Lung (tissue), 11 donors: ENCODE measurements at regions not wholly inside any gene's neighbourhood (a gene's known extent, or its start where the extent isn't known, plus 50 kb on each side); places are given as distances from the start of the nearest gene placed in this dataset.

Experiments used
- ATAC-seq: fragments of 200-7000 bp; cut with Tn5 transposase; one replicate; pipeline ENCODE4 v1.9.1; 2020; ENCODE audit warnings: moderate number of reproducible peaks; ENCODE audit not compliant: insufficient read depth, low FRiP score
- DNase-seq, 3 donors: peaks; one replicate each; pipeline ENCODE4 v3.0.0-alpha.2; 2013 to 2017
- H3K27ac ChIP-seq, 2 donors: one replicate each; pipeline ENCODE4 v1.5.1; 2013; ENCODE audit warnings: mild to moderate bottlenecking in 2 of 2, moderate library complexity in 2 of 2, control low read depth in 1 of 2, inconsistent platforms in 1 of 2, low read depth in 1 of 2, low read length in 1 of 2
- H3K27me3 ChIP-seq, 3 donors: one replicate each; pipeline ENCODE4 v1.5.1; 2013; ENCODE audit warnings: low read length in 2 of 3; ENCODE audit not compliant: control insufficient read depth in 3 of 3, insufficient read depth in 3 of 3
- H3K36me3 ChIP-seq, 4 donors: one replicate each; pipeline ENCODE4 v1.5.1; 2013; ENCODE audit warnings: low read length in 4 of 4, mild to moderate bottlenecking in 1 of 4, moderate library complexity in 1 of 4; ENCODE audit not compliant: control insufficient read depth in 4 of 4, insufficient read depth in 4 of 4
- H3K4me1 ChIP-seq, 5 donors: one replicate each; pipeline ENCODE4 v1.5.1; 2013; ENCODE audit warnings: low read length in 5 of 5, mild to moderate bottlenecking in 2 of 5, moderate library complexity in 1 of 5; ENCODE audit not compliant: control insufficient read depth in 5 of 5, insufficient read depth in 5 of 5
- H3K4me3 ChIP-seq: one replicate; pipeline ENCODE4 v1.5.1; 2013; ENCODE audit warnings: mild to moderate bottlenecking, control low read depth, moderate library complexity
- H3K9ac ChIP-seq, 2 donors: one replicate each; pipeline ENCODE4 v1.5.1; 2013; ENCODE audit warnings: low read length in 2 of 2, control low read depth in 1 of 2; ENCODE audit not compliant: insufficient read depth in 1 of 2
- H3K9me3 ChIP-seq, 4 donors: one replicate each; pipeline ENCODE4 v1.5.1; 2013; ENCODE audit warnings: low read length in 3 of 4, mild to moderate bottlenecking in 1 of 4, moderate library complexity in 1 of 4; ENCODE audit not compliant: control insufficient read depth in 4 of 4, insufficient read depth in 3 of 4
- WGBS, 2 donors: extraction: QIAGEN DNeasy Blood & Tissue Kit; methylation state at CpG; one replicate each; pipeline ENCODE4 v1.1.7; 2013; 5-methylcytosine and 5-hydroxymethylcytosine counted together
- TF ChIP-seq, protein P1 (sequence below): IDR thresholded peaks from 2 replicates; pipeline ENCODE4 v1.5.1; 2012; ENCODE audit warnings: mild to moderate bottlenecking; ENCODE audit errors: control extremely low read depth, extremely low read depth
- donor health status: control.
- donor health status: control.
- donor health status: Bipolar disorder and iron deficiency.
- donor health status: healthy.
- donor health status: DM: yes; HTN: yes; CAD: no.

GRCh38 chr17:79323566-79323965, 248.9 kb downstream of the ENGASE start:
- no peak overlapping the region for H3K4me3 ChIP-seq
- H3K36me3 ChIP-seq, result no peaks in the 10 kb centered on the region
- peaks cover 0 to 5% (median 0%) of the 10 kb centered on the region in 4 donors for H3K9me3 ChIP-seq
- H3K9ac ChIP-seq, result no peak overlapping the region
- WGBS, 2 donors, result 77 to 81% methylated on average over 10 of the region's 10 CpGs
- H3K4me1 ChIP-seq, result no peaks in the 10 kb centered on the region
- peaks cover 0 to 5% (median 0%) of the 10 kb centered on the region in 3 donors for H3K27me3 ChIP-seq
- H3K27ac ChIP-seq, result no peak overlapping the region
- TF ChIP-seq, protein P1, sequence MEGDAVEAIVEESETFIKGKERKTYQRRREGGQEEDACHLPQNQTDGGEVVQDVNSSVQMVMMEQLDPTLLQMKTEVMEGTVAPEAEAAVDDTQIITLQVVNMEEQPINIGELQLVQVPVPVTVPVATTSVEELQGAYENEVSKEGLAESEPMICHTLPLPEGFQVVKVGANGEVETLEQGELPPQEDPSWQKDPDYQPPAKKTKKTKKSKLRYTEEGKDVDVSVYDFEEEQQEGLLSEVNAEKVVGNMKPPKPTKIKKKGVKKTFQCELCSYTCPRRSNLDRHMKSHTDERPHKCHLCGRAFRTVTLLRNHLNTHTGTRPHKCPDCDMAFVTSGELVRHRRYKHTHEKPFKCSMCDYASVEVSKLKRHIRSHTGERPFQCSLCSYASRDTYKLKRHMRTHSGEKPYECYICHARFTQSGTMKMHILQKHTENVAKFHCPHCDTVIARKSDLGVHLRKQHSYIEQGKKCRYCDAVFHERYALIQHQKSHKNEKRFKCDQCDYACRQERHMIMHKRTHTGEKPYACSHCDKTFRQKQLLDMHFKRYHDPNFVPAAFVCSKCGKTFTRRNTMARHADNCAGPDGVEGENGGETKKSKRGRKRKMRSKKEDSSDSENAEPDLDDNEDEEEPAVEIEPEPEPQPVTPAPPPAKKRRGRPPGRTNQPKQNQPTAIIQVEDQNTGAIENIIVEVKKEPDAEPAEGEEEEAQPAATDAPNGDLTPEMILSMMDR, result no peak
- ATAC-seq, result no peak
- DNase-seq, result no peak

DNA sequence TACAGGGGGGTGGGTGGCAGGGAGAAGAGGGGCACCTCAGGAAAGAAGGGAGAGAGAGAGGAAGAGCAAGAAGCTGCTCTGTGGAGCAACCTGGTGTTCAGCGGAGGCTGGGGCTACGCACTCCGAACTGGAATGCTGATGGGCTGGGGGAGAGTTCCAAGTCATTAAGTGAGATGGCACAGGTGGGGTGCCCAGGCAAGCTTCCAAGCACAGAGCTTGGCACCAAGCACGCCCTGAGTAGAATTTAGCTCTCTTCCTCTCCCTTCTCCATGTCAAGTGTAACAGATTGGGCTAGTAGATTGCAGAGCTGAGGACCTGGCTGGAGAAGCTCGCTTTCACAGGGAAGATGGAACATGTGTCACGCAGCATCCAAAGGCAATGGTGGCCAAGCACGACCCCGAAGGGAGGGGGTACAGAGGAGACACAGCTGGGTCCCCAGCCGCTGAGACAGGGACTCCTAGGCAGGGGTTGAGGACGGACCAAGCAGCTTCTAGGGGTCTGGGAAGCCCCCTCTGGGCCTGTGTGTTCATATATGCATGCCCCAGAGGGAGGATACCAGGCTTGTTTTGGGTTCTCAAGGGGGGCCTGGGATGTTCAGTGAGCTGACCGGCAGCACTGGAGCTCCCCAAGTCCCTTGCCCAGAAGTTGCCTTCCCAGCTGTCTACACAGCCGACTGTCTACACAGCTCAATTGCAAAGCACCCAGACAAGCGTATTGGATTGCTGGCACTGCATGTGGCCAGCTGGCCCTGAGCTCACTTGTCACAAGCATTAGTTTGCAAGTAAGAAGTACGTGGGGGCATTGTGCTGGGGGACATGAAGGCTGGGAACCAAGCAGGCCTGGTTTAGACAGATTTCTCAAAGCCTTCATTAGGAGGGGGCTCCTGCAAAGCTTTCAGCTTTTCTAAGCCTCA, 247.8 kb downstream of the ENGASE start:
- WGBS, 2 donors, result 72 to 84% methylated on average over 14 of the region's 14 CpGs
- no peaks in the 10 kb centered on the region for H3K36me3 ChIP-seq
- ATAC-seq, result no peak
- H3K27ac ChIP-seq, result no peak overlapping the region
- H3K9me3 ChIP-seq, result peaks cover 0 to 5% (median 0%) of the 10 kb centered on the region in 4 donors
- DNase-seq, result no peak
- peaks cover 0 to 8% (median 0%) of the 10 kb centered on the region in 3 donors for H3K27me3 ChIP-seq
- H3K4me1 ChIP-seq, result no peaks in the 10 kb centered on the region
- H3K9ac ChIP-seq, result no peak overlapping the region
- TF ChIP-seq, protein P1, result no peak
- no peak overlapping the region for H3K4me3 ChIP-seq

GRCh38 chr17:79320331-79320730, 245.7 kb downstream of the ENGASE start:
- ATAC-seq (no peak), DNase-seq (no peak)
- Histone ChIP-seq H3K27ac (no peak overlapping the region), H3K9ac (no peak overlapping the region), H3K36me3 (no peaks in the 10 kb centered on the region), H3K4me1 (no peaks in the 10 kb centered on the region), H3K4me3 (no peak overlapping the region), H3K9me3 (peaks cover 0 to 5% (median 0%) of the 10 kb centered on the region in 4 donors), H3K27me3 (peaks cover 0 to 20% (median 2%) of the 10 kb centered on the region in 3 donors)
- WGBS, 2 donors, result 67 to 75% methylated on average over 7 of the region's 7 CpGs
- TF ChIP-seq, protein P1, result no peak
